NCI-H524 (cell line): ENCODE measurements at regions not wholly inside any gene's neighbourhood (a gene's known extent, or its start where the extent isn't known, plus 50 kb on each side); places are given as distances from the start of the nearest gene placed in this dataset.
A peak's percentile ranks its signal among the peaks of the same experiment; 100 is the strongest.

ENCODE experiments used
- DNase-seq, 2 experiments: peaks; one replicate each; lab custom pipeline; 2025; lab: John Stamatoyannopoulos, UW

DNA sequence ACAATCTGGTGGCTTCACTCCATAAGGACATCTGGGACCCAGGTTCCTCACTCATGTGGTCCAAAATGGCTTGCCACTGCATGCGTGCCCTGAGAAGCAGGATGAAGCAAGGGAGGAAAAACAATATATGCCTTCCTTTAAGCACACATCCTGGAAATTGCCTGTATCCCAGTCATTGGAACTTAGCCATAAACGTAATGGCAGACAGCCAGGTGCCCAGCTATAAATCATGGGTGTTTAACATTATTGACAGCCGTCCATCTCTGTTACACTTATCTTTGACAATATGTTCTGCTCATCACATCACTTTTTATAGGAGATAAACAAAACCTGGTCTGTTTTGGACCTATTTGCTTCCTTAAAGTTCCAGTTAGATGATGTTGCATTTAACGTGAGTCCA lies 181.0 kb downstream of the AASDH start:
- no peak for DNase-seq

DNA sequence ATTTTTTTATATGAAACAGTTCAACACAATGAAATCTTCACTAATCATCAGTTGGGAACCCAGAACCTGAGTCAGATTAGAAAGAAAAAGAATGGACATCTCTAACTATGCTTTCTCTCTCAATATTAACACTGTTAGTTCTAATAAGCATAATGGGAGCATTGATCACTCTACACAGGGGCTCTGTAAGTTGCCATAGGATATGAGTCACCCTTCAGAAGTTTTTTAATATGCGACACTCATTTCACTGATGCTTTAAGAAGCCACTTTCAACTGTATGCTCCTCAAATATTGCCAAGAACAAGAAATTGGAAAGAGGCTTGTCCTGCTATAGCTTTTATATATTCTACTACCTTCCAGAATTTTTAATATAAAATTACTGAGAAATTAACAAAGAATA lies 187.0 kb downstream of the AASDH start:
- no peak for DNase-seq

DNA sequence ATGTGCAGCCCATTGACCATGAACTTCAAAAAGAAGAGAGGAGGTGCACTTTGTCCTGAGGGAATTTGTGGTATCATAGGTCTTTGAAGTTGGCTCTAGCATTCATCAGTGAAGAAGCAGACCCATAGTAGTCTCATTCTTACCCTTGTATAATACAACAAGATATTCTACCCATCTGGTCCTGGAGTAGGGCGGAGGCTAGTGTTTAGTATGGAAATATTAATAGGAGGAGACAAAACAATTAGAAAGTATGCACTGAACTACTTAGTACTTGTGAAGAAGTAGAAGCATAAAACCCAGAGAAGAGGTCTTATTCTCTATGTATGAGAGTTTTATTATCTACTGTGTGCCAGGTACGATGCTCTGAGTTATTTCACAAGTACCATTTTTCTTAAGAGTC lies 189.0 kb downstream of the AASDH start:
- no peak for DNase-seq

DNA sequence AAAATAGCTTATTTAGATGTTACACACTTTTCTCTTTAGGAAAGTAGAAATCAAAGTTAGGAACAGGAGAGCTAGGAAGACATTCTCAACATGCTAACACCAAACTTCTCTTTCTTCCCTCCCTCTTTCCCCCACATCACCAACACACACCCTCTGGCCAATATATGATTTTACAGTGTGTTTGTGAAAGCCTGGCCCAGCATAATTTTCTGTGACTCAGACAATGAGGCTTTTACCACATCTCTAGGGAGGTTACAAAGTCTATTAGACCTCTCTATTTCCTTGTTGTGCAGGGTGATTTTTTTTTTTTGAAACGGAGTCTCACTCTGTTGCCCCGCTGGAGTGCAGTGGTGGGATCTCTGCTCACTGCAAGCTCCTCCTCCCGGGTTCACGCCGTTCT lies 189.9 kb downstream of the AASDH start:
- DNase-seq, result no peak

DNA sequence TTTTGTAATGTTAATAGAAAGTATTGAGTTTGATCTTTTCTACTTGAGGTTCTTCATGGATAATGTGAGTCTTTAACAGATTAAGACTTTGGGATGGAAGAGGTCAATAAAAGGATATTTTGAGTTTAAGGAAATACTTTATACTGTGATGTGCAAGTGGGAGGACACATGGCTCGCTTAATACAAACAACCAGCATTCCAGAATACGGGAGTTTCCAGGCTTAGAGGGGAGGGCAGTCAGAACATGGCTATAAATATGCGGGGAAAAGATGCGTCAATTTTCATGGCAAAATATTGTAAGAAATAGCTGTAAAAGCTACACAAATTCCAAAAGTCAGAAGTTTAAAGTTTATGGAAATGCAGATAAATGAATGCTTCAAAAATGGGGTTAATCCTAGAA lies 192.3 kb downstream of the AASDH start:
- no peak for DNase-seq

DNA sequence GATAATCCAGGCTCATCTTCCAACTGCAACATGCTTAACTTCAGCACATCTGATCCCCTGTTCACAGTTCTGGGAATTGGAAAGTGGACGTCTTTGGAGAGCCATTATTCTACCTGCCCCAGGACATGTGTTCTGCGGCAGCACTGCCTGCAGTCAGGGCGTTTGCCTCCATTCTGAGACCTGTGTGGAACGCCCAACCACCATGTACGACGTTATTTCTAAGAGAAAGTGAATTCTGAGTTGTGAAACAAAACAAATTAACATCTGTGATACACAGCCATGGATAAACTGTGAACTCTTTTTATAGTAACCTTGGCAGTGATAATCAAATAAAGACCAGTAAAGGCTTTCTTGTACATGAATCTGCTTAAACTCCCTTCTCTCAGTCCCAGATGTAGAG lies 195.8 kb downstream of the AASDH start:
- no peak for DNase-seq

DNA sequence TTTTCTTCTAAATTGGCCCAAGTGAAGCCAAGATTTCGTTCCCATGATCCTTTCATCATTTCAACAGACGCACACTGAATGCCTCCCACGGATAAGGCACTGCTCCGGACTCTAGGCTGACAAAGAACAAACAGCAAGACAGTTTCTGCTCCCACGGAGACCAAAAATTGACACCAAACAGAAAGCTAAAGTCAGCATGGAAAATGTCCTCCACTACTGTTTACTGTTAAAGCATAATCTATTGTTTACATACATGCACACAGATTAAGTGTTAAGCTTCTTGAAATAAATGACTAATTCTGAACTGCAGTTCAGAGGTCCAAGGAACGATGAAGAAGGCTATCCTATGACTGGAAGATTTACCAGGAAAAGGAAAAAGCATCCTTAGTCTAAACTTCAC lies 199.6 kb downstream of the AASDH start:
- peak in 1 of 2 experiments; percentile 19 for DNase-seq

DNA sequence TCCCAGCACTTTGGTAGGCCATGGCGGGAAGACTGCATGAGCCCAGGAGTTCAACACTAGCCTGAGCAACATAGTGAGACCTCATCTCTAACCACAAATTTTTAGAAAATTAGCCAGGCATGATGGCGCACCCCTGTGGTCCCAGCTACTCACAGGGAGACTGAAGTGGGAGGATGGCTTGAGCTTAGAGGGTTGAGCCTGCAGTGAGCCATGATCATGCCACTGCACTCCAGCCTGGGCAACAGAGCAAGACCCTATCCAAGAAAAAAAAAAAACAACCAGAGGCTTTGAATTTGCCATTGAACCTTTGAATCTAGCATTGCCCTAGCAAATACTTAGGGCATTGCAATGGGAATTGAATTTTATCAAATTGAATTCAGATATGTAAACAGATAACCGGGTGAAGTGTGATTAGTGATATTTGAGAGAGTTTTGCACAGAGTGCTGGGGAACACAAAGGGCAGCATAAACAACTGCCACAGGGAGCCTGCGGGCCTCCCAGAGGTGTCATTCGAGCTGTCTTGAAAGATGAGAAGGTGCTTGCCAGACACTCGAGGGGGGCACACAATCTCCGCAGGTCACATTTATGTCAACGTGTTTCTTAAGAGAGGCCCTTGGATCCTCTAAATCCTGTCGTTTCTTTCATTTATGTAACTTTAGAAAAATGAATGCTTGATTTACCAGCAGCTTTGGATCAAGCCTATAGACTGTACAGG lies 200.3 kb downstream of the AASDH start:
- peak; percentile 59 to 90 for DNase-seq

DNA sequence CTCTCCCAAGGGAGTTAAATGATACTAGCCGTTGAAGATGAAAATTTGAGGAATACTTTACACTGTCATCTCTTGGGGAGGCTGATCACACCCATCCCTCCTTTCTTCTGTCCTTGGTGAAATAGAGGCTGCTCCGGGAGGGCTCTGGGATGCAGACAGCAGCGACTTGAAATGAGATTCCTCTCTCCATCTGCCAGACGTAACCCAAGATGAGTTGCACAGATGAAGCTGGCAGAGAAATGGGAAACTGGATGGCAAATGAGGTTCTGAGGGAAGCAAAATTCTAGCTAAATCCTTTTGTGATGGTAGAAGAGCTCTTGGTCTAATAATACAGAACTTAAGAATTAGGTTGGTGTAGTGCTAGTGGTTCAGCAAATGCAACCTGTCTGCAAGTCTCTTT lies 201.4 kb downstream of the AASDH start:
- DNase-seq, result peak; percentile 77 to 95

DNA sequence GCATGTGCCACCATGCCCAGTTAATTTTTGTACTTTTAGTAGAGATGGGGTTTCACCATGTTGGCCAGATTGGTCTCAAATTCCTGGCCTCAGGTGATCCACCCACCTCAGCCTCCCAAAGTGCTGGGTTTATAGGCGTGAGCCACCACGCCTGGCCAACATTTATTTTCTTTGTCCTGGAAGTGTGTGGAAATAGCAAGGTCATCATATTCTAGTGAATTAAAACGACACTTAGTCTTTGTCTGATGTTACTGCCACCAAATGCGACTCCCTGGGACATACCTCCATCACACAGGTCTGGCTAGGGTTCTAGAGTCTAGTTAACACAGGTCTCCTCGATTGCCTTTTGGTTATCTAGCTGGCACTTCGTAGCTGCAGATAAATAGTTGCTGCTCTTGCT lies 203.1 kb downstream of the AASDH start:
- DNase-seq, result no peak

DNA sequence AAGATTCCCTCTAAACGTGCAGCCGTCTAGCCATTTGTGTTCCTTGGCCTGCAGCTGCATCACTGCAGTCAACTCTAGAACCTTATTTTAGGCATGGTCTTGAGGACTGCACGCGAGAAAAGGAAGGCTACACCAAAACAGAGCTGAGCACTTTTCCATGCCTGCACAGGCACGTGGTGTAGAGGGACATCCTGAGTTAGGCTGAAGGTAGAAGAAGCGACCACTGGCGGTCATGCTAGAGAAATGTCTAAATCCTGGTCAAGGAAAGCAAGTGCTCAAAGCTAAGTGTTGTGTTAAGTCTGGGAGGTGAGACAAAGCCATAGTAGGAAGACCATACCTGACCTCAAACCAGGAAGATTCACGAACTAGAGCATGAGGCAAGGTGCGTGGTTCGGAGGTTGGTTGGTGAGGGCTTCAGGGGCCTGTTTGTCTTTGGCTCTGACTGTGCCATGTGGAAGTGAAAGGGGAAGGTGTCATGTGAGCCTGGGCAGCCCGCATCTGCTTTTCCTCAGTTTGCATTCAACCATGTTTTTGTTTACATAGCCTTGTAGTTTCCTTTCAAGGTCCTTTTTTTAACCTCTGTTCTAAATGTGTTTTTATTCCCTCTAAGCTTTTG lies 203.8 kb downstream of the AASDH start:
- no peak for DNase-seq

DNA sequence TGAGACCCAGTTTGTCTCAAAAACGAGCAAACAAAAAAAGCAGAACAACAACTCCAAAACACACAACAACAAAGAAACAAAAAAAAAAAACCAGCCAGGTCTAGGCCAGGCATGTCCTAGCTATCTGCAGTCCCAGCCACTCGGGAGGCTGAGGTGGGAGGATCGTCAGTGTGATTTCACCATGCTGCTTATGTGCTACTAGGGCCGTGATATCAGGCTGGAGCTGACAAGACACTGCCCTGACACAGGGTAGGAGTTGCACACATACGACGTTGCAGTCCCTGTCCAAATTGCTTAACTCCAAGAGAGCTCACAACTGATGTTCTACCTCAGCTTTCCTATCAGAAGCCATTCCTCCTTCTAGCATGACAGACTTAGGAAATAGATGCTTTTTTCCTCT lies 204.9 kb downstream of the AASDH start:
- DNase-seq, result no peak

DNA sequence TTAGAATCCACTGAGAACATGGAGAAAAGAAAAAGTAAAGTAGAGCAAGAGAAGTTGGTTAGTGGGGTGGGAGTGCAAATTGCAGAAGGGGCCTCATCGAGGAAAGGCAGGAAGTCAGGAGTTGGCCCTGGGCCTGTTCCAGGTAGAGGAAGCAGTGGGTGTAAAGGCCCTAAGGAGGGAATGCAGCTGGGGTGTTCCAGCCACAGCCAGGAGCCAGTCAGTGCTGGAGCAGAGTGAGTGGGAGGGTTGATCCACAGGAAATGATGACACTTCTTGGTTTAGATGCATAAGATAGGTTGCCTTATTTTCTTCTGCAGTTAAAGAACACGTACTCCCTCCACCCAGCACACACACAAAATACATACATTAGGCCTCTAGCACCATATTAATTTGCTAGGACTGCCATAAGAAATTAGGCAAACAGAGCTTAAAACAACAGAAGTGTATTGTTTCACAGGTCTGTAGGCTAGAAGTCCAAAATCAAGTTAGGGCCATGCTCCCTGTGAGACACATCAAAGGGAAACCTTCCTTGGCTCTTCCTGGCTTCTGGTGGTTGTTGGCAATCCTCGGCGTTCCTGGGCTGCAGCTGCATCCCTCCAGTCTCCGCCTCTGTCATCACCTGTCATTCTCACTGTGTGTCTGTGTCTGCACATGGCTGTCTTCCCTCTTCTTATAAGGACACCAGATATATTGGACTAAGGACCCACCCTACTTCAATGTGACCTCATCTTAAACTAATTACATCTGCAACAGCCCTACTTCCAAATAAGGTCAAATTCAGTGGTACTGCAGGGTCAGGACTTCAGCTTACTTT lies 205.9 kb downstream of the AASDH start:
- DNase-seq, result no peak

DNA sequence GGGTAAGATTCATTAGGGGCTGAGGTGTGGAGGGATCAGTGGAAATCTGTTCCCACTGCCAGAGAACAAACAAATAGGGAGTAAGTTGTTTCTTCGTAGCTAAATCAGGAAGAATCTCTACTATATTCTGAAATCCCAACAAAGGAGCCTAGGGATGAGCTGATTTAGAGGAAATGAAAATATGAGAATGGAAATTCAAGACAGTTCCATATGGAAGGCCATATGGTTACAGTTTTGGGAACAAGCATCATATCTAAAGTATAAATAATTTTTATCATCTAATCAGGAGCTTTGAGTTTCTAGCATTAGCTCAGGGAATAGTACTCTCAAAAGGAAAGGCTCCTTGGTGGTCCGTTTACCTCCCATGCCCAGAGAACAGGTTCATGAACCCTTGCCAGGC lies 218.2 kb downstream of the AASDH start:
- DNase-seq, result peak in 1 of 2 experiments; percentile 50

DNA sequence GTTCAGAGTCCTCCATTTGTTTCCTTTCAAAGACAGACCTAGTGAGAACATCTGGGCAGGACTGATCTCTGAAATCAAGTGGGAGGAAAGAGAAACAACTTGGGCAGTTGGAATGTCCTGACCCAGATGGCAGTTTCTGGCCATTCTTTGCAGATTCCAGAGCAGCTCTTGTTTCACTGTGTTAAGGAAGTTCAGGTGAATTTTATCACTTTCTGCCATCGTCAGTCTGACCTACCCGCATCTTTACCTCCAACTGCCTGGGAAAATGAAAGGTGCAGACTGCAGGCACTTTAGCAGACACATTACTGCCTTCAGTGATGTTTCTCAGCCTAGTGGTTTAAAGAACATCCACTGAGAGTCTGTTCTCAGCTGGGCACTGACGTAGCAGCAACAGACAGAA lies 216.2 kb downstream of the CEP135 start:
- DNase-seq, result peak in 1 of 2 experiments; percentile 30

DNA sequence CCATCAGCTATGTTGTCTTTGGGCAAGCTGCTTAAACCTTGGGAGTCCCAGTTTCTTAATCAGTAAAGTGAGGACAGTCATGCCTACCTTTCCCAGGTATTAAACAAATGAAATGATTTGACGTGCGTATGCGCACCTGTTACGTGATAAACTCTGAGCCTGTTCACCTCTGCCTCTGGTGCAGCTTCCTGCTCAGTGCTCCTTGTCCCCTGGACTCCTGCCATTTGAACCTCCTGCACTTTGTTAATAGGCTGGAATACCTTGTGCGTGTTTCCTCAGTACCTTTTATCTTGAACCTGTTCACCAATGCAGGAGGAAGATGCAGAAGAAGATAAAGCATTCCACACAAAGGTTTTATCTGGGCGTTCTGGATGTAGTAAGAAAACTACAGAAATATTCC lies 211.9 kb downstream of the CEP135 start:
- no peak for DNase-seq

DNA sequence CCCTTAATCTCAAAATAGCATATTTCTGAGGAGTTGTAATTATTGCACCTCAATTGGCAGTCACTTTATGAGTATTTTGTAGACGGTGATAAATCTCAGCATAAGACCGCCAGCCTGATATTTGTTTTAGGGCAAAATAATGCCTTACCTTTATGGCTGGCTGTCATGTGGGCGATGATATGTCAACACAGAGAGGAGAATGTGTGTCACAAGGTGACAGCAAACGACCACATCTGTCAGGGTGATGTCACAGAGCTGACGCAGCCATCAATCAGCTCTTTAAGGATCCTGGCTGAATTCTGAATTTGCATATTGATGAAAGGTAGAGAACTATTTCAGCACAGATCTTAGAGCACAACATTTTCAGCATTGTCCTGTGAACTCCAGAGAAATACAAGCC lies 209.7 kb downstream of the CEP135 start:
- no peak for DNase-seq

DNA sequence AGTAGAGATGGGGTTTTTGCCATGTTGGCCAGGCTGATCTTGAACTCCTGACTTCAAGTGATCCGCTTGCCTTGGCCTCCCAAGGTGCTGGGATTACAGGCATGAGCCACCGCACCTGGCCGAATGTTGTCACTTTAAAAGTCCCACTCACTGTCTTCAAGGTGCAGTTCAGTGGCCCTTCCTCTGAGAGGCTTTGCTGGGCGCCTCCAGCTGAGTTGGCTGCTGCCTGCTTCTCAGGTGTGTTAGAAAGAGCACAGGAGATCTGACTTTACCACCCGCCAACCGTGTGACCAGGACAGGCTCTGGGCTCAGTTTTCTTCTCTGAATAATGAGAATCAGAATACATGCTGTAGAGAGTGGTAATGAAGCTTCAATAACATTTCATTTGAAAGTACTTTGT lies 207.4 kb downstream of the CEP135 start:
- DNase-seq, result no peak

DNA sequence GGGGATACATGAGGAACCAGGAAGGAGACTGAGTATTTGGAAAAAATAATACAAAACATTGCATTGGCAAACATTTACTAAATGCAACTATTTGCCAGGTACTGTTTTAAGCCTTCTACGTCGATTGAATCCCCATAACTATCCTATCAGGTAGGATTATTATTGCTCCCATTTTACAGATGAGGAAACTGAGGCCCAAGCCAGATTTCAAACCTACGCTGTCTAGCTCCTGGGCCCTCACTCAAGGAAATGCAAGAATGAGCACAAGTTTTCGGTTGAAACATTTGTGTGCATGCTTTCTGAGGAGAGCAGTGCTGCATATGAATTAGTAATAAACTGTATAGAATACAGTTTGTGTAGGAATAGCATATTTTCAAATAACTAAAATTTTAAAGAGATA lies 206.7 kb downstream of the CEP135 start:
- DNase-seq, result no peak

DNA sequence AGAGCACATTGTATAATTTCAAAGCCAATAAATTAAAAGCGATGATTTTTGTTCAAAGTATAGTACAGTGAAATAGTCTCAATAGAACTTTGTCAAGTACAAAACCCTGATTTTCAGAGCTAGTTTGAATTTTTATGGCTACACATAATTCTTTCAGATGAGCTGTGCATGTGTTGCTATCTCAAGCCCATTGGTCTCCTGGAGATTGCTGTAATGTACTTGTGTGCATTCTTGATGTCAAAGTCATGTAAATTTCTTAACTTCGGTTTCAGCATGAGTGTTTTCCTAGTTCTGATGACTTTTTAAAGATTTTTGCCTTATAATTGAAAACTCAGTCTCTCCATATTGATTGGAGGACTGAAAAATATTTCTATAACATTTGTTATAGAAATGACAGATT lies 200.8 kb downstream of the CEP135 start:
- DNase-seq, result no peak

DNA sequence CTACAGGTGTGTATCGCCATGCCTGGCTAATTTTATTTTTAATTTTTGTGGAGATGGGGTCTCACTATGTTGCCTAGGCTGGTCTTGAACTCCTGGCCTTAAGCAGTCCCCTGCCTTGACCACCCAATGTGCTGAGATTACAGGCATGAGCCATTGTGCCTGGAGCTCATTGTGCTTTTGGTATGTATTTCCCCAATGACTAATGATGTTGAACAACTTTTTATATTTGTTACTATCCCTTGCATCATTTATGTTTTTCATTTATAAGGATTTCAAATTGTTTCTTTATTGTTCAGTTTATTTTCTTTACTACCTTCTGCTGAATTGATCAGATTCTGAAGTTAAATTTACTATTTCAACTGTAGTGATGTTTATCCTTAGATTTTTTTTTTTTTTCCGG lies 199.7 kb downstream of the CEP135 start:
- DNase-seq, result no peak

DNA sequence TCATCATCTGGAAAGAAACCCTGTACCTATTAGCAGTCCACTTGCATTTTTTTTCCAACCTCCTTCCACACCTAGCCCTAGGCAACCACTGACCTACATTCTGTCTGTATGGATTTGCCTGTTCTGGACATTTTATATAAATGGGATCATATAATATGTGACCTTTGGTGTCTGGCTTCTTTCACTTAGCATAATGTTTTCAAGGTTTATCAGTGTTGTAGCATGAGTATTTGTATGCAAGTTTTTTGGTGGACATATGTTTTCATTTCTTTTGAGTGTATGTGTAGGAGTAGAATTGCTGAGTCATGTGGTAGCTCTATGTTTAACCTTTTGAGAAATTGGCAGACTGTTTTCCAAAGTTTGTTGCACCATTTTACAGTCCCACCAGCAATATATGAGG lies 198.6 kb downstream of the CEP135 start:
- no peak for DNase-seq

DNA sequence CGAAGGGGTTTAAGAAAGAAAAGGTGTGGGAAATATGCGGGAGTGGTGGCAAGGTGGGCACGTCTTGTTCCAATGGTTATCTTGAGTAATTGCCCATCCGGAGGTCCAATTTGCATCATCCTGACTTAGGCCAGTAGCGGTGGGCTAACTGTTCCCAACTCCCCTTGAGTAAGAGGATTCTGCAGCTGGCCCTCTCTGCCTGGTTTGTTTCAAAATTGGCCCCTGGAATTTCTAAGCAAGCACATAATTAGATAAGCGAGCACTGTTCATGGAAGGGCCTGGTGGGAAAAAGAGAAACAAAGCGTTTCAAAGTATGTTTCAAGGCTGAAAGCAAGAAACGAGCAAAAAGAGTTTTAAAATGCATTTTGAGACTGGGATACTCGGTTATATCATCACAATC lies 198.2 kb downstream of the CEP135 start:
- no peak for DNase-seq
